Body of pancreas (tissue), 4 donors: ENCODE measurements at regions not wholly inside any gene's neighbourhood (a gene's known extent, or its start where the extent isn't known, plus 50 kb on each side); places are given as distances from the start of the nearest gene placed in this dataset.

Experiments used
- ATAC-seq: fragments of 150-250 bp; one replicate; pipeline ENCODE4 v1.9.1; 2016
- DNase-seq, 4 donors: peaks; one replicate each; pipeline ENCODE4 v3.0.0-alpha.2; 2019
- H3K27ac ChIP-seq, 4 donors: fragments of 200-600 bp; sonication (generic); 1 replicate in 3 of 4; 2 replicates in 1 of 4; pipeline versions ENCODE4 v1.5.1 to v1.6.1; 2016 to 2019; ENCODE audit warnings: mild to moderate bottlenecking in 1 of 4, mixed read lengths in 1 of 4, moderate library complexity in 1 of 4
- H3K27me3 ChIP-seq, 2 donors: fragments of 200-600 bp; sonication (generic); one replicate each; pipeline ENCODE4 v1.6.0; 2016; ENCODE audit warnings: mild to moderate bottlenecking in 1 of 2
- H3K36me3 ChIP-seq, 2 donors: fragments of 200-600 bp; sonication (generic); replicated peaks in 1 of 2; 2 replicates each; pipeline ENCODE4 v1.5.1; 2016; ENCODE audit warnings: low read depth in 2 of 2; ENCODE audit not compliant: insufficient read depth in 1 of 2
- H3K4me1 ChIP-seq: fragments of 200-600 bp; sonication (generic); one replicate; pipeline ENCODE4 v1.6.0; 2016
- H3K4me3 ChIP-seq, 2 donors: fragments of 200-600 bp; sonication (generic); 1 replicate in 1 of 2; 2 replicates in 1 of 2; pipeline ENCODE4 v1.5.1; 2016 to 2019
- H3K9me3 ChIP-seq, 3 donors: fragments of 200-600 bp; sonication (generic); 1 replicate in 2 of 3; 2 replicates in 1 of 3; pipeline ENCODE4 v1.5.1; 2016
- CTCF ChIP-seq, 7 experiments: fragments of 450-650 bp in 4 of 7; fragments of 200-600 bp in 3 of 7; sonication (generic) in 3 of 7; IDR thresholded peaks; one replicate each; pipeline ENCODE4 v1.5.1; 2016 to 2019; ENCODE audit warnings: antibody characterized with exemption in 7 of 7
- POLR2A ChIP-seq, 3 donors: fragments of 450-650 bp; IDR thresholded peaks; one replicate each; pipeline ENCODE4 v1.6.1; 2016; ENCODE audit warnings: antibody characterized with exemption in 3 of 3, mild to moderate bottlenecking in 2 of 3
- WGBS, 2 donors: methylation state at CpG; one replicate each; pipeline ENCODE4 v1.1.5; 2017; 5-methylcytosine and 5-hydroxymethylcytosine counted together
- intact Hi-C: fragments of 100-400 bp; cut with DNase I; formaldehyde crosslinking; loops from one replicate; pipeline ENCODE4 v1.15.1; 2023

GRCh38 chr4:137468836-137469235, 63.5 kb downstream of the PCDH18 start:
- 69 to 80% methylated on average over 3 of the region's 3 CpGs for WGBS, 2 donors
- Histone ChIP-seq H3K27me3 (no peaks in the 10 kb centered on the region), H3K9me3 (no peaks in the 10 kb centered on the region), H3K27ac (no peak overlapping the region), H3K36me3 (no peaks in the 10 kb centered on the region), H3K4me1 (no peaks in the 10 kb centered on the region), H3K4me3 (no peak overlapping the region)
- intact Hi-C loops: no loop called here
- TF ChIP-seq POLR2A (IDR thresholded peaks at IDR 0.05): no peak
- TF ChIP-seq CTCF (IDR thresholded peaks at IDR 0.05): no peak
- ATAC-seq (no peak), DNase-seq (no peak)

GRCh38 chr4:137467537-137467936, 64.8 kb downstream of the PCDH18 start:
- Histone ChIP-seq H3K27ac (no peak overlapping the region), H3K36me3 (no peaks in the 10 kb centered on the region), H3K4me1 (no peaks in the 10 kb centered on the region), H3K4me3 (no peak overlapping the region), H3K27me3 (no peaks in the 10 kb centered on the region), H3K9me3 (no peaks in the 10 kb centered on the region)
- no peak for ATAC-seq
- TF ChIP-seq CTCF (IDR thresholded peaks at IDR 0.05): no peak
- no peak for TF ChIP-seq POLR2A (IDR thresholded peaks at IDR 0.05)
- no peak for DNase-seq
- intact Hi-C loops: no loop called here

- TF ChIP-seq CTCF (IDR thresholded peaks at IDR 0.05): no peak
- TF ChIP-seq POLR2A (IDR thresholded peaks at IDR 0.05): no peak
- DNase-seq: no peak
- Histone ChIP-seq H3K4me3 (no peak overlapping the region), H3K4me1 (no peaks in the 10 kb centered on the region), H3K27me3 (no peaks in the 10 kb centered on the region), H3K9me3 (no peaks in the 10 kb centered on the region), H3K27ac (no peak overlapping the region), H3K36me3 (no peaks in the 10 kb centered on the region)
- 62 to 92% methylated on average over 1 of the region's 1 CpG for WGBS, 2 donors
- no peak for ATAC-seq
- intact Hi-C loops: no loop called here
These were observed 68.8 kb downstream of the PCDH18 start for GRCh38 chr4:137463377-137464003.

GRCh38 chr4:137455647-137456321, 76.5 kb downstream of the PCDH18 start:
- H3K36me3 ChIP-seq: no peaks in the 10 kb centered on the region
- H3K27ac ChIP-seq: no peak overlapping the region
- H3K9me3 ChIP-seq: no peaks in the 10 kb centered on the region
- 35 to 44% methylated on average over 5 of the region's 5 CpGs for WGBS, 2 donors
- intact Hi-C loops: no loop called here
- no peaks in the 10 kb centered on the region for H3K27me3 ChIP-seq
- no peak overlapping the region for H3K4me3 ChIP-seq
- no peak for TF ChIP-seq CTCF (IDR thresholded peaks at IDR 0.05)
- TF ChIP-seq POLR2A (IDR thresholded peaks at IDR 0.05): no peak
- no peak for ATAC-seq
- no peaks in the 10 kb centered on the region for H3K4me1 ChIP-seq
- no peak for DNase-seq

- Histone ChIP-seq H3K4me3 (no peak overlapping the region), H3K27ac (no peak overlapping the region), H3K27me3 (no peaks in the 10 kb centered on the region), H3K4me1 (no peaks in the 10 kb centered on the region), H3K36me3 (no peaks in the 10 kb centered on the region), H3K9me3 (no peaks in the 10 kb centered on the region)
- DNase-seq (no peak), ATAC-seq (no peak)
- no peak for TF ChIP-seq POLR2A (IDR thresholded peaks at IDR 0.05)
- no peak for TF ChIP-seq CTCF (IDR thresholded peaks at IDR 0.05)
- intact Hi-C loops: no loop called here
These were observed 77.5 kb downstream of the PCDH18 start for GRCh38 chr4:137454767-137455166.
